CMK (cell line): ENCODE measurements at regions not wholly inside any gene's neighbourhood (a gene's known extent, or its start where the extent isn't known, plus 50 kb on each side); places are given as distances from the start of the nearest gene placed in this dataset.
A peak's percentile ranks its signal among the peaks of the same experiment; 100 is the strongest.

Experiments
- DNase-seq: peaks from one replicate; pipeline ENCODE4 v3.0.0-alpha.2; 2010; ENCODE audit warnings: low read depth

DNA sequence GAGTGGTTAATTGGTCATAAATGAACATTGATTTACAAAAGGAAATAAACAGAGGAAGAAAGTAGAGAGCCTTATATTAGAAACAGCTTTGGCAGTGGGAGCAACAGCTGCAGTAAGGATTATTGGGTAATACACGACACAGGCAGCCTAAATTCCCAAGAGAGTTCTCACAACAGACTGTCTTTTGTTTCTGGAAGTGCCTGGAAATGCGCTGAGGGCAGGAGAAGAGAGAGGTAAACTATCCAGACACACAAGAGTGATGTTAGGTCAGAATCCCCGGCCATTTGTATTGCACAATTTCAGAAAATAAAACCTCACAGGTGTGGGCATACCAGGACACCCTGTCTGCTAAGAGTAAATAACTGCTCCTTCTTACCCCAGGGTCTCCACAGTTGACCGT lies 450.4 kb upstream of the CTNND2 start:
- DNase-seq: no peak

DNA sequence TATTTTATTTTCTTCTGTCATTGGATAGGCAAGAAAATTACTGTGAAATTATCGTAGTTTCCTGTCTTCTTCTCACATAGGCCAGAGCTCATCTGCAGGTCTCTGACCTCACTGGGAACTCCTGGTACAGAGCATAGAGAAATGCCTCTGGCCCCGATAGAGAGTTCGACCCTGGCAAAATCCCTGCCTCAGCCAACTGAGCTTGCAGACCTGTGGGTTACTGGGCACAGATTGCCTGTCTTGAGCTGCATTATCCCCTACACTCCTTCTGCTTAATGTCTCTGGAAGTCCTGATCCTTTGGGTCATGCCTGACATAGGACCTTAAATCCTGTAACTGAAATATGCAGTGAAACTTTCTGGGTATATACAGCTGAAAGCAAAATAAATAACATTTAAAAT lies 439.3 kb upstream of the CTNND2 start:
- DNase-seq: no peak

DNA sequence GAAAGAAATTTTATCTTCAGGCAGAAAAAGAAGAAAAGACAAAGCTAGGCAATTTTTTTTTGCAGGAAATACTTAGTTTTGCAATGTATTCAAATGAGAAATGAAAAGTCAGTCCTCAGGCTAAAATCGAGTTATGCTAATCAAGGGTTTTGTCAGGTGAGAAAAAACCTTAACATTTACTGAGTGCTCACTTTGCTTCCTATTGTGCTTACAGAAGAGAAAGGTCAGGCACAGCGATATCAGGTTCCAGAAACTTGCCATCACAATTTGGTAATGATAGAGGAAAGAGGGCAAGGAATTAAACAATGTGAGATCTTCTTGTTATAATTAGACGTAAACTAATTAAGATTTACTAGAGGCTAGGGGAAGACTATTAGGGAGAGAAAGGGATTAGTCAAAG lies 431.7 kb upstream of the CTNND2 start:
- DNase-seq: no peak

DNA sequence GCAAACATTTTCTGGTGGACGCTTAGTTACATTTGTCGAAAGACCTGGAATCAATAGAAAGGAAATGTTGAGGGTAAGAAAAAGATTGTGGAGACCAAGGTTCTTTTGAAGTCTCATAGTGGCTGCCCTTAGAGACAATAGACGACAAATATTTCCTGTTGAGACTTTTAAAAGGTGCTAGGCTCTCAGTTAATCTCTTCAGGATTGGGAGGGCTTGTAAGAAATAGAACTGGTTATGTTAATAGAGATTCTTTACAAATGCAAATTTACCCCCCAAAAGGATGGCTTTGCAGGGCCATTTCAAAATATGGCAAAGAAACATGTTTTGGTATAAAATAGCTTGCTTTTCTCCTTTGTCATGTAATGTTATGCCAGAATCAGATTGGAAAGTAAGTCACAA lies 428.2 kb upstream of the CTNND2 start:
- no peak for DNase-seq

DNA sequence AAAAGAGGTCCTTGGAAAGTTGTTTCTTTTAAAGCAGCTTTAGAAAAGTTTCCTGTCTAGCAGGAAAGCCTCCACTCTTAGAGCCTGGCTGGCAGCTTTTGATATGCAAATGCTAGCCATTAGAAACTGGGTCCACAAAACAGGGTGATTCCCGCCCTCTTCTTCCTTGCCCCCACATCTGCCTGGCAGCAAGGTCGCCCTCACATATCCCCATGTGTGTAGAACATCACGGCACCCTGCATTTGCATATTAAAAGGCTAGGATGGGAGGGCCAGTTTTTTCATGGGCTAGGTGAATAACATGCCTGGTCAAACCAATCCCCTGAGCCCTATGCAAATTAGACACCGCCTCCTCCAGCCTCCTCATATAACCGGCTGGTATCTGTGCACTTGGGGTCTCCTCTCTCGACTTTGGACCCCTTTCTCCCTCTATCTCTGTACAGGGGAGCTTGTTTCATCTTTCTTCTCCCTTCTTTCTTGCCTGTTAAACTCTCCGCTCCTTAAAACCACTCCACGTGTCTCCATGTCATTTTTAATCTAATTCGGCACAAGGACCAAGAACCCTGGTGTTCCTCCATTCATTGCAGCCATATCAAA lies 426.8 kb upstream of the CTNND2 start:
- no peak for DNase-seq

DNA sequence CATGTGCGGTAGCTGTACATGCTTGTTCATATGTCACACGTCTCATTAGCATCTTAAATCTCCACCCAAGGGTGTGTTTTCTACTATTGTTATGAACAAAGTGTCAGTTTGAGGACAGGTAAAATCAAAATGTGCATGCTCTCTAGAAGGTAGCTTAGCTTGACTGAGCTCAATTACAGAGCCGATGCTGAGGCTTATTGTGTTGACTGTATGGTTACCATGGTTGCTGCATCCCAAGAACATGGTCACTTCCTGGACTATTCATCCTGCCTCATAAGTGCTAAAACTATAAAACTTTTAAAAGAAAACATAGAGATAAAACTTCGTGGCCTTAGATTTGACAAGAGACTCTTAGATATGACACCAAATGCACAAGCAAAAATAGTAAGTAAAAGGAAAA lies 426.1 kb upstream of the CTNND2 start:
- DNase-seq: no peak

DNA sequence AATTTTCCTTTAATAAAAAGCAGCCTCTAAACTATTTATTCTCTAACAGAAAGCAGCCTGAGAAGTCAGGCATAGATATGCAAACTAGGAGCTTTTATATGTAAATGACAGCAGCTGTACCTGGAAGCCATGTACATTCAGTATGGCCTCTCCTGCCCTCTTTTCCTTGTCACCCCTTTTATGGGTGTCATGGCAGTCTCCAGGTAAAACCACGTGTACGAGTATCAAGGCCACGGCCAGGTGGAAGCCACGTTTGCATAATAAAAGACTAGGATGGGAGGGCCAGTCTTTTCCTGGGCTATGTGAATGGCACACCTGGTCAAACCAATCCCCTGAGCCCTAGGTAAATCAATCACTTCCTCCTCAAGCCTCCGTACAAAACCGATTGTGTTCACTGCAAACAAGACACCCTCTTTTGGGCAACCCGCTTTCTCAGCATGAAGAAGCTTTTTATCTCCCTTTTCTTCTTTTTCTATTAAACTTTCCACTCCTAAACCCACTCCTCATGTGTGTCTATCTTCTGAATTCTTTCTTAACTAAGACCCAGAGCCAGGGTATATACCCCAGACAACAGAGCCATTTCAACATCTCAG lies 419.5 kb upstream of the CTNND2 start:
- DNase-seq: no peak

DNA sequence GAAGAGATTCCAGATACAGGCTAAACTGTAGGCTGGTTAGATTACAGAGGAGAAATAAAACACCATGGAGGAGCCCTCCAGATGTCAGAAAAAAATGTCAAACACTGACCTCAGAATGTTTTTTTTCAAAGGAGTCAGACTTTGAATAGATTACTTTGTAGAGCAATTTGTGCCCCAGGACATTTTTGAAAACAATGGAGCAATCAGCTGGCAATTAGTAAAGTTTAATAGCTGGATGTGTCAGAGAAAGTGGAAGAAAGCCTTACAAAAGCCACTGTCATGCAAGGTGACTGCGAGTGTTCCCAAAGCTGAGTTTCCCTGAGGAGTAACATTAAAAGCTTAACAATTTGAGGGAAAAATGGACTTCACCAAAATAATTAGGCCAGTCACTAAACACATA lies 417.8 kb upstream of the CTNND2 start:
- no peak for DNase-seq

DNA sequence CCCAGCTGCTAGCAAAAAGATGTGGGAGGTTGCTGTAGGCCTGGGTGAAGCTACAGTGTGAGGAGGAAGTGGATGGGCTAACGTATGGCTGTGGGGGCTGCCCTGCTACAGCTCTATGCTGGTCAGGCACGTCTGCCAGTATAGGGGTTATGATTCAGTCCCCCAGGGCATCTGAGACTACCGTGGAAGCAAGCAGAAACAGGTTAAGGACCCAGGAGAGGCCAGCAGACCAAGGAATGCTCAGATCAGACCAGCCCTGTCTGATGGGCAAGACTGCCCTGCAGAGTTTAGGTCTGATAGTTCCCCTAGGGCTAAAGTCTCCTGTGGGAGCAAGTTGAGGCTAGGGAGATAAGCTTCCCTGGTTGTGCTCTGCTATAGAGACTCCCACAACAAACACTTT lies 416.1 kb upstream of the CTNND2 start:
- DNase-seq: no peak

DNA sequence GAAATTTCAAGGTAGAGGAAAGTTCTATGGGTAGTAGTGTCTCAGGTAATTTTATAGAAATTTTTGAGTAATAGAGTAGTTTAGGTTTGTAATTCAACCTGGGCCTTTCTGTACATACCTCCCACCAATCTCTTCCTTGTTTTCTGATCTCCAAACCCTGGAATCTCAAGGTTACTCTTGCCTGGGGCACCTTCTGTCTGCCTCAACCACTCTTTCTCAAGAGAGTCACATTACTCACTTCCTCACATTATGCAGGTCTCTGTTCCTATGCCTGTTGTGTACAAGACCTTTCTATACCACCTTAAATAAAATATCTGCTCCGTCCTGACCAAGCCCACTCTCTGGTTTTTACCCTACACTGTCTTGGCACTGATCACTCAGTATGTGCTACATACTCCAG lies 412.6 kb upstream of the CTNND2 start:
- DNase-seq: no peak

DNA sequence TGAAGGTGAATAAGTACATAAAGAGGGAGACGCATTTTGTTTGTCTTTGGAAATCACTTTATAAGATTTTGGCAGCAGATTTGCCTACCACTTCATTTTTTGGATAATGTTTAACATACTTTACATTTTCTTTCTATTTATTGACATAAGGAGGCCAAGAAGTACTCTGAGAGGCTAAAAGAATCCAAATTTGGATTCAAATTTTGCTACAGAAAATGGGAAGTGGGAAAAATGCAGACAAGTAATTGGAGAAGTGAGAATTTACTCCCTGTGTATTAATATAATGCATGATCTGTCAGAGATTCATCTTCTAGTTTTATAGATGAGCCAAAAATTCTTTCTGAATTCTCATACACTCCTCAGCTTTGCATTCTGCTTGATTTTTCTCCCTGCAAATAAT lies 411.2 kb upstream of the CTNND2 start:
- no peak for DNase-seq

DNA sequence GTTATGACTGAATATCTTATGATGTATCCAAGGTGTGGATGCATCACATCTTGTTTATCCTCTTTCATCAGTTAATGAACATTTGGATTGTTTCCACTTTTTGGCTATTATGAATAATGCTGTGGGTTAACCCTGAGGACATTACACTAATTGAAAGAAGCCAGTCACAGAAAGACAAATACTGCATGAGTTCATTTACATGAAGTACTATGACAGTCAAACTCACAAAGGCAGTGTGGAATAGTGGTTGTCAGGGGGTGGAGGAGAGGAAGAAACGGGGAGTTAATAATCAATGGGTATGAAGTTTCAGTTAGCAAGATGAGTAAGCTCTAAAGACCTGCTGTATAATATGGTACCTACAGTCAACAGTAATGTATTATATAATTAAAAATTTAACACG lies 409.4 kb upstream of the CTNND2 start:
- DNase-seq: no peak

DNA sequence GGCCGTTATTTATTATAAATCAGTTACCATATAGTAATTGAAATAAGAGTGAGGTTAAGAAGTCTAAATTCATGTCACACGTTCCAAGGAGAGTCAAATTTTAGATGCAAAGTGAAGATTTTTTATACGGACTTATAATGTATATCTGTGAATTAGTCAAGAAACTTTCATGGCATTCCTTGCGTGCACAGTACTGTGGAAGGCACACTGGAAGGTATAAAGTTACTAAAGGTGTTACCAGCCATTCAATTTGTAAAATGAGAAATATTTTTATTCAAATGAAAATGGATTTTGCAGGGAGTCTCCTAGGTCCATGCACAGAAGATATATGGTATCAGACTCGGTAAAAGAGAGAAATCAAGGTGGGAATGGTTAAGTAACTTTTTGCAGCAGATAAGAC lies 408.1 kb upstream of the CTNND2 start:
- no peak for DNase-seq

DNA sequence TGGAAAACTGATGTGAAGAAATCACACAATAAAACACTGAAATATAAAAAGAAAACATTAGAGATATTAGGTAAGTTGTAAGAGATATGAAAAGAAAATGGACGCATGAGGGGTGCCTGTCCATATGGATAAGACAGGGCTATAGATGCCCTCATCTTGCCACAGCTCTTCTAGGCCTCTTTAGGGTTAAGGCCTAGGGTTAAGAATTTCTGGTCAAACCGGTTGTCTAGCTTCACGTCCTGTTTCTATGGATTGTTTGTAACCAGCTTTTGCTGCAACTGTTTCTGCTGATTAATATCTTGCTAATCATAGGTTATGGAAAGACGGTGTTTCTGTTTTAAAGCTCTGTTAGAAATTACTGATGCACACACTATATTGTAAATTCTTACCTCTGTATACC lies 389.9 kb upstream of the CTNND2 start:
- no peak for DNase-seq

DNA sequence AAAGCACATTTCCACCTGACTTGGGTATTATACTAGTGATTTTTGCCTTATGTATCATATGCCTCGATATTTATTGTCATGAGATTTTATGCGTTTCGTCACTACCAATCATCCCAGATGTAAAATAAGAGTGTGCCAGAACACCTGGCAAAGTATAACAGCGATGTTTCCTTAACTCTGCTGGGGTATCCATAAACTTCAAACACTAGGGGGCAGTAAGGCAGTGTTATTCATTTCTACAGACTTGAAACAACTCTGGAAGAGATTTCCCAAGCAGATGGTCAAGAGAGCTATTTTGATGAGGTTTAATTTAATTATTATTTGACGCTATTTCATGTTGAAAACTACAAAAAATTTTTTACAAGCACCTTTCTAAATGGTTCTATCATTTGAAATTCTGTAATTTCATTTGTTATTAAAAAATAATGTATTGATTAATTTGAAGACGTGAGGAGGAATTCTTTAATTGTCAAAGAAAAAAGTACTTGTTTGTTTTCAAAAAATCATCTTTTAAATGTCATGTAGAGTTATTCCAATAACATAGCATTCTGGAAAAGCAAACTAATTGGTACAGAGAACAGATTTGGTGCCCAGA lies 388.5 kb upstream of the CTNND2 start:
- peak; percentile 24 for DNase-seq

DNA sequence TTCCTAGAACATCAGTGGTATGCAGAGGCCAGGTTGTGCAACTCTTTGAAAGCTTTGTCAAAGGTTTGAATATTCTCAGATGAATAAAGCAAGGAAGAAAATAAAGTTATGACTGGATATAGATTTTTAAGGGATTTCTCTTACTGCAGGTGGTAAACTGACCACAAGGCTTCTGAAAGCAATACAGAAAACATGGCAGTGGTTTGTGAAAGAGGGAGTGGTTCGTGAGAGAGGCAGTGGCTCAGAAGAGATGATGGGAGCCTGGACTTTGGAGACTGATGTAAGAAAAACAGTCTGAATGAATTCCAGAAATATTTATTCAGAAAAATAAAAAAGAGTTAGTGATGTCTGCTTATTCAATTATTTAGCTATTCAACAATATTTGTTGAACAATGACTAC lies 380.4 kb upstream of the CTNND2 start:
- DNase-seq: no peak

DNA sequence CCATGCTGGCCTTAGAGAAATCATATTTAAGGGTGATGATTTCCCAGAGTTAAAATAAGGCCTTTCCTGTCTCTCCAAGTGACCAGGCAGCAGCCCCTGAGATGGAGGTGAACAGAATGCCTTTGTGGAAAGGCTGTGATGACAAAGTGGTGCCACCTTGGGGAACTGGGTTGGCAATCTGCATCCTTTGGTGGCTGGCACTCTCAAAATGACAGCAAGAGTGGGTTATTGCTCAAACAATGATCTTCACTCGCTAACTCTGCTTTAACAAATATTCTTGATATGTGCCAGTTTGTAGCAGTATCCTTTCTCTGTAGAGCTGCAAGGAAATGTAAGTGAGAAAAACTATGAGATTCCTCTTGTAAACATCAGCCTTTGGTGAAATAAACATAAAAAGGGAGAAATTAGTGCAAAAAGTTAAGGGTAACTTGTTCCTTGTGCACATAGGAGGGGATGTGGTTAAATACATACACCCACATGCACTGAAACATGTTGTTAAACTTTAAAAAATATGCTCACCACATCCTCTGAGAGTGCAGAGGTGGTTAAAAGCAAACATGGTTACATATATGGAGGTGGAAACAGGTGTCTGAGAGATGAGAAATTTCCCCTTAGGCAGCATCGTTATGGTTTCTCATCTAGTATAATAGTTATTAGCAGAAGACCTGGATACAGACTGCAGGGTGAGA lies 373.4 kb upstream of the CTNND2 start:
- DNase-seq: no peak

DNA sequence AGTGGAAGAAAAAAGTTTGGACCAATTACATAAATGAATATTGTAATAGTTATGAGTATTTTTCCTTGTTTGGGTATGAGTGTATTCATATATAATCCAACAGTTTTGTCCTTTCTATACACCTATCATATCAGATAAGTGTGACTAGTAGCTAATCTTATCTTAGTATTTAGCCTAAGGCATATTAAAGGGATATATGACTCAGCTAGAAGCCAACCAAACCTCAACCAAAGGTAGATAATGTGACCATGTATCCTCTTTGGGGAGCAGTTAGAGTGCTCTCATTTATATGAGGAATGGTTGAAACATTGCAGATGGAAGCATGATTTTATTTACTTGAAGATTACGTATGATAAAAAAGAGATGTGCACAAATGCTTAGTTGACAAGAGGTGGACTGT lies 370.0 kb upstream of the CTNND2 start:
- no peak for DNase-seq

DNA sequence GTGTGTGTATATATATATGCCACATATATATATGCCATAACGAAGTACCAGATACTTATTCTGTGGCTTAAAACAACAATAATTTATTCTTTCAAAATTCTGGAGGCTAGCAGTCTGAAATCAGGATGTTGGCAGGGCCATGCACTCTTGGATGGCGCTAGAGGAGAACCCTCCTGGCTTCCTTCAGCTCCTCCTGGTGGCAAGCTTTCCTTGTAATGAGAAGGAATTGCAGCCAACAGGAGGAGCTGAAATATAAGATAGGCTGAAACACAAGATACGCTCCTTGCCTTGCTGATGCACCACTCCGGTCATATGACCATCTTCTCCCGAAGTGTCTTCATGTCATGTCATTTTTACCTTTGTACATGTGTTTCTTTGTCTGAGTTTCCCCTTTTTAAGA lies 368.1 kb upstream of the CTNND2 start:
- no peak for DNase-seq

DNA sequence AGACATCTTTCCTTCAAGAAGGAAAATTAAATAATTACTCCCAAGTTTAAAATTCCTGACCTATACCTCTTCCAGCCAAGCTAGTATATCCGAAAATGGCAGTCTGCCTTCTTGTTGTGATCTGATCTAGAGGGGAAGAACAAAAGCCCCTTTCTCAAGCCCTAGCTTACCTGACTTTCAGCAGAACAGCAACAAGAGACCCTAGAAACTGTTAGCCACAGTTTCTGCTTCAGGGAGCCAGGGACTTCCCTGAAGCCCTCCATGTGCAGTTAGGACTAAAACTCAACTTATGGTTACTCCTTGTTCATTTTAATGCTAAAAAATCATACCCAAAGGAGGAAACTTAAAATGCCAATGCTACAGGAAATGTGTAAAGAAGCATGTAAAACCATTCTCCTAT lies 366.7 kb upstream of the CTNND2 start:
- no peak for DNase-seq

DNA sequence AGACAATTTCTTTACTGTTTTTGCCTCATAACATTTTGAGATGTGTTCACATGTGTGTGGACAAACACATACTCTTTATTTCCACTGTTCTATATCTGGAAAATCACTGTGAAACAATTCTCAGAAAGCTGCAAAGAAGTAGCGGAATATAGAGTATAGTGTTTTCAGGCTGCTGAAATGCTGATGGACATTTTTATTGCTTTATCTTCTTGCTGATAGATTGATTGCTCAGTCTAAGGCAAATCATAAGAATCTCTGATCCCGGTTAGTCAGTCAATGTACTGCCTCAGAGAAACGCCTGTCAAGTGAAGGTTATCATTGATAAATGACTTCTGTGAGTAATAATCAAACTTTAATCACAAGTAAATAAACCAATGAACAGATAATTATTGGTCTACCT lies 364.9 kb upstream of the CTNND2 start:
- DNase-seq: no peak

DNA sequence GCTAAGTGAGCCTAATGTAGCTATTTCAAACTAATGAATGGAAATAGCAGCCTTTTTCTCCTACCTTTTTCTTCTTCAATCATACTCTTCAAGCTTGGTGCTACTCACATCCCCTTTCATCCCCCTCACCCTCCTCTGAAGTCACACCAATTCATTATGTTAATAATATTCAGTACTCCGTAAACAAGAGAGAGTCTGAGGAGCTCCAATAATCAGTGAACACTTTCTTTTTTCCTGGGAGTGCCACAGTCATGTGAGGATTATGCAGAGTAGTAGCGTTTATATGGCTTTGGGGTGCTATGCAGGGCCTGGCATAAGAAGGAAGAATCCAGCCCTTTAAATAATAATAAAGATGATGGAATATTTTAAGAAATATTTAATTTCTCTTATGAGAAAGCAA lies 354.3 kb upstream of the CTNND2 start:
- DNase-seq: no peak

DNA sequence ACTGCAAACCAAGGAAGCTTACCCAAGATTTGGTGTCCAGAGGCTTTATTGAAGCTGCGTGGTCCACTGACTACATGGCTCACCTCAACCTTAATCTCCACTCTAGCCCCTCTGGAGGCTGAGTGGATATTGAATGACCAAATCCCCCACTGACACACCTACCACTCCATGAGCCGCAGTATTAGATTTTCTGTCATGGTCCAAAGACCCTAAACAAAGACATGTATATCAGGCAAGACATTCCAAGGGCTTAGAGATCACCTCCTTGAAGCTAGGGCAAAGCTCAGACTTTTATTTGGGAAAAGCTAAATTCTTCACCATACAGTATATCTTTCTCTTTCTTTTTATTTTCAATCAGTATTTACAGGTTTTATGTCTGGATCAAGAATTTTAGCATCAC lies 346.2 kb upstream of the CTNND2 start:
- no peak for DNase-seq

DNA sequence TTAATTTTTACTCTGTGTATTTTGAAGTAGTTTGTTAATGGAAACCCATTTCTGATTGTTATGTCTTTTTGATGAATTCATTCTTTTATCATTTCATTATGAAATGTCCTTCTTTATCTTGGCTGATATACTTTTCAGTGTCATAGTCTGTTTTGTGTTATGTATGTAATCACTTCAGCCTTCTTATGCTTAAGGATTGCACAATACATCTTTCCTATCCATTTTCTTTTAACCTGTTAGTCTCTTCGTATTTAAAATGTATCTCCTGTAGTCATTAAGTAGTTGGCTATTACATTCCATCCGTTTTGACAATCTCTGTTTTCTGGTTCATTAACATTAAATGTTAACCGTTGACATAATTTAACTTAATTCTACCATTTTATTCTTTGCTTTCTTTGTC lies 344.6 kb upstream of the CTNND2 start:
- no peak for DNase-seq
